GM19455 (cell line): ENCODE measurements at regions not wholly inside any gene's neighbourhood (a gene's known extent, or its start where the extent isn't known, plus 50 kb on each side); places are given as distances from the start of the nearest gene placed in this dataset.

Experiments
- ATAC-seq: cut with Tn5 transposase; IDR thresholded peaks from one replicate; pipeline ENCODE4 v1.9.1; 2021; ENCODE audit not compliant: unreplicated experiment

DNA sequence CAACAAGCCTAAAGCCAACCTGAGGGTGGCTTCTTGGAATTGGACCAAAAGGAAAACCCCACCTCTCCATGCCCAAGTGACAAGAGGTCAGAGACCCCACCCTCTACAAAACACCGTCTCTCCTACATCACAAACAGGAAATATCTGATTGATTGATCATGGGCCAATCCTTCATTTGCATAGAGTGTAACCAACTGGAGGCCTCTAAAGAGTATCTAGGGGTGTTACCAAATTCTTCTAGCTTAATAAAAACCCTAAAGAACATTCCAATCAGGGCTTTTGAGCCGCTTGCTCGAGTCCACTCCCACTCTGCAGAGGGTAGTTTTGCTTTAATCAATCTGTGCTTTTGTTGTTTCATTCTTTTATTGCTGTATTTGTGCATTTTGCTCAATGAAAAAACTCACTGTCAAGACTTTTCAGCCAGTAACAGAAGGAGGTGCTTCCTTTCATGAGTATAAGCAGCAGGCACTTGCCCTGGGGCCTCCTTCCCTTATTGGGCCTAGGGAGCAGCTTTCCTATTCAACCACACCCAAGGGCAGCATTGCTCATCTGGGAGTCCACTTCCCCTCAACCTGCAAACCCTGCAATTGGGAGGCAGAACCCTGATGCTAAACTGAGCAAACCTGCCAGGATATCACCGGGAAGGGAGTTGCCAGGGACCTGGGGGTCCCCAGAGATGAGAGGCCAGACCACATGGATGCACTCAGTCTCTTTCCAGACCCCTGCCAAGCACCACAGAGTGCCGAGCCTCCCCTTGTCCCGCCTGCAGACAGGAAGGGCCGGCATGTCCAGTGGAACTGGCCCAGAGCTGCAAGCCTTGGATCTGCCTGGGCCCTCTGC lies 154.3 kb upstream of the VSTM2B start:
- ATAC-seq = no peak

DNA sequence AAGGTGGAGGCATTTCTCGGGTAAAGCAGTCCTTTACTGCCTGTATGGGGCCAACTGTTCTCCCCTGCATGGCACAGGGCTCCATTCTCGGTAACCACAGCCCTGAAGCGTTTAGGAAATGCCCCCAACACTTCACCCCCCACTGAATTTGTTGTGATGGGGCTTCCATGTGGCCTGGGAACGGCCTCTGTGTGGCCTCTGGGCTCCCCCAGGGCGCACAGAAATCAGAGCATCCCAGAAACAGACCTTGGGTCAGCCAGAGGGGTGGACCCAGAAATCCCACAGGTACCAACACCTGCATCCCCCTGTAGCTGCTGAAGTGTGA lies 153.7 kb upstream of the VSTM2B start:
- ATAC-seq = no peak

DNA sequence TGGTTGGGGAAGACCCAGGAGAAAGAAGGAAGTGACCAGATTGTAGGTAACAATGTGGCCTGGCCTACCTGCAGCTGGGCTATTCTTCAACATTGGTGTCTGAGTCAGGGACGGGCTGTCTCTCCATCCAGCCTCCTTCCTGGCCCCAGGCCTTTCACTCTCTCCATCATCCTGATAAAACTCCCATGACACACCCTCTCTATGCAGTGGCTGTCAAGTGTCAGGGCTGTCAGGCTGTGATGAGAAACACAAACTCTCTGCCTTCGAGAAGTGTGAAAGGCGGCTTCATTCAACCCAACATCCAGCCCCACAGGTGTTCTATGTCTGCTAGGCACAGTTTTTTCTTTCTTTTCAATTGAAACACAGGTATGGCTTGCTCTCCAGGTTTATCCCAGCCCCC lies 153.3 kb upstream of the VSTM2B start:
- ATAC-seq = no peak

DNA sequence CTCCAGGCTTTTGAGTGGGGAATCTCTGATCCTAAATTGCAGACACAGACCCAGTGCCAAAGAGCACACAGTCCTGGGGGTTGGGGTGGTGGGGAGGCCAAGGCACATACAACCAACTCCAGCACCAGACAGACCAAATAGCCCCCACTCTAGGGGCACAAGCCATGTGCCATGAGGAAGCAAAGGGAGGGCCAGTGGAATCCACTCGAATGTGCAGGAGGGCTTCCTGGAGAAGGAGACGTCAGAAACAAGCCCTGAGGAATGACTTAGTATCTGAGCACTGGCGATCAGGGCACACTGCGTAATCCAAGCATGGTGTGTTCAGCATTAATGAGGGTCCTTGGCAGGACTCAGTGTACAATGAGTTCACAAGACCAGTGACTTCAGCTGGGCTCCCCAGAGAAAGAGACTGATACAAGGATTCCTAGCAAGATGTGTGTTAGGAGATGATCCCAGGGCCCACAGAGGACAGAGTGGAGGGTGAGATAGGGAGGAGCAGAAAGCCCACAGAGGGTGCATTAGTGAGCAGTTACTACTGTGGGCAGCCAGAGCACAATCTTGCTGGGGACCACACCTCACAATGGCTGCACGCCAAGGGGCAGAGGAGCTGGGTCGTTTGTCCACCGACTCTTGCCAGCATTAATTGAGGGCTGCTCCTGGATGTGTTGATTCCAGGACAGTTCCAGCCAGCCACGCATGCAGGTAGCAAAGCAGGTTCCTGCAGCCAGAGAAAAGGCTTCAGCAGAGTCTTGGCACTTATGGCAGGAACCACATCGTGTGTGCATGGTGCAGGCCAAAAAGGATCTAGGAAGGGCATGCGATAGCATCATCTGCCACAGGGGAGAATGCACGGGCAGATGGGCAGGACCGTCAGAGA lies 152.6 kb upstream of the VSTM2B start:
- no peak for ATAC-seq

- no peak for ATAC-seq
These were observed 150.2 kb upstream of the VSTM2B start for GRCh38 chr19:29375429-29376119.

DNA sequence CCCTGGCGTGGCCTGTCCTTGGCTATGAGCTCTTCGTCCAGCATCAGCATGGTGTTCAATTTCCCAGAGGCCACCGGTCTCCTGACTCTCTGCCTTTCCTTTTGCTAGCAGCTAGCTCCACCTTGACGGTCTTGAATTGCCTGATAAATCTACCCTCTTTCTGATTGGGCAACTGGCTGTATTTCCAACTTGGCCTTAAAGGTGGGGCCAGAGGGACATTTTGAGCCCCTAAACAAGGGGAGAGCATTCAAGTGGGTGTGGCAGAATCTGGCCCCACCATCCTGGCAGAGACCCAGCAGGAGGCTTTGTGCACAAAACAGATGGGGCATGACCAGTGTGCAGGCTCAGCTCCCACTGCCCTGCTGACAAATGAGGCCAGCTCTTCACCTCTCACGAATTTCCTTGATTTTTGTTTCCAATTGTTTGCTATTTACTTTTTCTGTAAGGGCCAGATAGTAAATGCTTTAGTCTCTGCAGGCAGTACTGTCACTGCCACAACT lies 148.9 kb upstream of the VSTM2B start:
- ATAC-seq = no peak

DNA sequence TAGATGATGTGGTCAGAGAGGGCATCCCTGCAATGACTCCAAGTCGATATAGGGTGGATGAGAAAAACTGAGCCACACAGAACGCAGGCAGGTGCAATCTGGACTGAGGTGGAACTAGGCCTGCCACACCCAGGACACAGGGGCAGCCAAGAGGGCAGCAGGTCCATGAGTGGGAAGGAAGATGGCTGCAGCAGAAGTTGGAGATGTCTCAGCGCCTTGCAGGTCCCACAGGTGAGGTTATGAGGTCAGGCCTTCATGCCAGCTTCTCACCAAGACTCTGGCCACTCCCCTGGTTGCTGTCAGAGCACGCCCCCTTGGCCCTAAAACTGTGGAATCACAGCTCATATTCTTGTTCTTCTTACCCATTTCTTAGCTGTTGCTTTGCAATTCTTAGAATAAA lies 147.7 kb upstream of the VSTM2B start:
- no peak for ATAC-seq

DNA sequence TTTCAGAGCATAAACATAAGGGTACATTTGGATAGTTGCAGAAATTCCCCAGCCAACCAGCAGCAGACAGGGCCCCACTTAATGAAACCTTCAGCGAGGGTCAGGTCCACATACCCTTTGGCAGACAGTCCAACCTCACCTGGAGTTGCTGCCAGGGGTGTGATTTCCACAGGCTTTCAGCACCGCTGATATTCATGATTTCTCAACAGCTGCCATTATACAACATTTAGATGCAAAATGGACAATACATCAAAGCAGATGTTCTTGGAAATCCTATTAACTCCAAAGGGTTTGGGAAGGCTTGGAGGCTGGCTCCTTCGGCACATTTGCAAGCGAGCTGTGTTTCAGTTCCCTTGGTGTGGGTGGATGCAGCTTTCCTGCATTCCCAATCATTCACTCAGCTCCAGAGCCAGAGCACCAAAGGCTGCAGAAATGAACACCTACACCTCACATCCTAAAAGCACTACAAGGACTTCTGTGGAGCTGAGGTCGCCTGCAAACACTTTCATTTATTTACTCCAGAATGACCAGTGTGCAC lies 147.2 kb upstream of the VSTM2B start:
- no peak for ATAC-seq

DNA sequence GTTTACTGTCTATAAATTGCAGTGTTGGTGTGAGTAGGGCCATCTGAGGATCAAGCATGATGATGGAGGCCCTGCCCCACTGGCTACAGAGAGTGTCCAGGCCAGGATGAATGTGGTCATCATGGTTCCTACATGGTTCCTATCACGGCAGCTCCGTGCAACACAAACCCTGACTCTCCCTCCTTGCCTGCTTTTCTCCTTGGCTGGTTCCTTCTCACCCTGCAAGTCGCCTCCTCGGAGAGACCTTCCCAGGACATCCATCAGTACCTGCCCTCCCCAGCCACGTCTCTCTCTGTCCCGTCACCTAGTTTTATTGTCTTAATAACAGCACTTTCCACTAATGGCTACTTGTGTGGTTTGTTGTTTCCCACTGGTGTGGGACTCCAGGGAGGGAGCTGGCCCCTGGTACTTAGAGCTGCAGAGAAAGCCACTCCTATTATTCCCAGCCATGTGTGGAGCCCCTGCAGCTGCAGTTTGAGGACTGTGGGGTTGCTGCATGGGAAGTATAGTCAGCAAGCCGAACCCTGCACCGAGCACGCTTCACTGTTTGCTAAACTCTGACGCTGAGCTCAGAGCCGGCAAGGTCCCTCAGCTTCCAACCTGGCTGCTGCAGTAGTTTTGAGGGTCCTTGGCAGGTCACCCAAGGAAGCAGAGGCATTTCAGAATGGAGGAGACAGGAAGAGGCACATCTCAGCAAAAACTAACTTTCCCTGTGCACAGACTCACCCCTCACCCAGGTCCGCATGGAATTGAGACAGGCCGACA lies 146.4 kb upstream of the VSTM2B start:
- no peak for ATAC-seq

DNA sequence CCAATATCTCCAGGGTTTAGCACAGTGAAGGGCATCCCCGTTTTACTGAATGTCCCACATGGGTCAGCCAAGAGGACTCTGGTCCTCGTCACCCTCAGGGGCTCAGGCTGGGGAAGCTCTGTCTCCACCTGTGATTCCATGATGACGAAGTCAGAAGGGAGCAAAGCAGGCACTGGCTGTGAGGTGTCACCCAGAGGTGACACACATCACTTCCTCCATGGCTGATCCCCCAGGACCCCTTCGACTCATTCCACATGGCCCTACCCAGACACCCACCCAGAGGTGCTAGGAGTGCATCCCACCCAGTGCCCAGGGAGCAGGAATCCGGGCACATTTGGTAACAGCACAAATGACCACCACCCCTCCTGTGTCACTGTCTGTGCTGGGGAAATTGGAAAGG lies 145.2 kb upstream of the VSTM2B start:
- no peak for ATAC-seq

DNA sequence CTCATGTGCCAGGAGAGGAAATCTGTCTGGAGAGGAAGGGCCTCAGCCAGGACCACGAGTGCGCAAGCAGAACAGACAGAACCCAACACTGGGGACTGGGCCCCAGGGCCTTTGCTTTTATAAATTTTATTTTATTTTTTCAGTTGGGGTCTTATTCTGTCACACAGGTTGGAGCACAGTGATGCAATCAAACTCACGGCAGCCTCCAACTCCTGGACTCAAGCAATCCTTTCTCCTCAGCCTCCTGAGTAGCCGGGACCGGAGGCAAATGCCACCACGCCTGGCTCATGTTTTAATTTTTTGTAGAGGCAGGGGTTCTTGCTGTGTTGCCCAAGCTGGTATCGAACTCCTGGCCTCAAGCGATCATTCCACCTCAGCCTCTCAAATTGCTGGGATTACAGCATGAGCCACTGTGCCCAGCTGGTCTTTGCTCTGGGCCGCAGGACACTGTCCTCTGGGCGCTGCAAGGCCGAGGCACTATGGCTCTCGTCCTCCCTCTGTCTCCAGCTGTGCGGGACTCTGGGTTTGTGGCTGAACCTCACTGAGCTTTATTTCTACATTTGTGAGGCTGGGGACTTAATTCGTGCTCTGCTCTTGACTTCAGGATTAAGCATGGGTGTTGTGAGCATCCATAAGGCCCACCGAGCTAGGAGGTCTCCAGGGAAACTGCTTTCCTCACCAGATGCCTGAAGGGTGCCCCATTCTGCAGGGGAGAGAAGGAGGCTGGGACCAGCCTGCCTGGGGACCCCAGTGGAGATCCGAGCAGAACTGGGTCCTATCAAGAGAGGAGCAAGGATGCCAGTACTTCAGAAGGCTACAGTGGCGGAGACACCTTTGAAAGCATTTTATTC lies 144.2 kb upstream of the VSTM2B start:
- ATAC-seq = no peak

DNA sequence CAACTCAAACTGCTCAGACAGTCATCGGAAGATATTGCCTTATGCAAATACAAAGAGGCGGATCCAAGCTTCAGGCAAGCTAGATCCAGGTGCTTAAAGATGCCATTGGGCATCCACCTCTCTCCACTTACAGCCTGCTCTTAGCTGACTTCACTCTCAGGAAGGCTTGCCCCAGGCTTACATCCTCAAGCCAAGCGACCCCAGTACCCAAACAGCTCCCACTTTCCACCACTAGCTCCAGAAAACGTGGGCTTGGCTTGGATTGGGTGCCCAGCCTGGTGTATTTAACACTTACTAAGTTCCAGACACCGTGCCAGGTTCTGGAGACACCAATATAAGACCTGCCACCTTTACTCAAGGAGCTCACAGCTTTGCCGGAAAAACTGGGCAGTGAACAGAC lies 142.1 kb upstream of the VSTM2B start:
- no peak for ATAC-seq

DNA sequence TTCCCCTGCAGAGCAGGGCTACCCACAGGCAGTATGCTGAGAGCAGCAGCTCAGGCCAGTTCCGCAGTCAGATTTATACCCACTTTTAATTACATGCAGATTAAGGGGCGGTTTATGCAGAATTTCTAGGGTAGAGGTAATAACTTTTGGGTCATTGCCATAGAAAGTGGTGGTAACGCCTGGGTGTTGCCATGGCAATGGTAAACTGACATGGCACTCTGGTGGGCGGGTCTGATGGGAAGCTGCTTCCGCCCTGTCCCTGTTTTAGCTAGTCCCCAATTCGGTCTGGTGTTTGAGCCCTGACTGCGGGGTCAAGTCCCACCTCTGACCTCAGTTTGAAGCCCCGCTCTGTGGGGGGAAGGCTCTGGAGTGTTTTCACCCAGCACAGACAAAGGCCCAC lies 141.1 kb upstream of the VSTM2B start:
- ATAC-seq = no peak

- ATAC-seq = no peak
These were observed 140.5 kb upstream of the VSTM2B start for GRCh38 chr19:29385191-29385795.

DNA sequence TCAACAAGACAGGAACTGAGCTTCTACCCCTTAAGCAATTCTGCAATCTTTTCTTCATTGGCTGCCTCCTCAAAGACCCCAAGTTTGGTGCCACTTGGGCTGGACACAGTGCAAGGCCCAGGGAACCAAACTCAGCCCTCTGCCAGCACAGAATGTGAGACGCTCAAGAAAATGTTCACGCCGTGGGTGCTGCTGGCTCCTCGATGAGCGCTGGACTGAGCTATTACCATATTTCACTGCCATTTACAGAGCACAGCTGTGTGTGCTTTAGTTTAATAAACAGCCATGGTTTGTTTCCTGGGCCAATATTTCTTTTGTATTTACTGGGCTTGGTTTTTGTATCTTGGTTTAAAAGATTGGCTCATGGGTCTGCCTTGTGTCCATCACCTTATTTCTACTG lies 138.8 kb upstream of the VSTM2B start:
- no peak for ATAC-seq

DNA sequence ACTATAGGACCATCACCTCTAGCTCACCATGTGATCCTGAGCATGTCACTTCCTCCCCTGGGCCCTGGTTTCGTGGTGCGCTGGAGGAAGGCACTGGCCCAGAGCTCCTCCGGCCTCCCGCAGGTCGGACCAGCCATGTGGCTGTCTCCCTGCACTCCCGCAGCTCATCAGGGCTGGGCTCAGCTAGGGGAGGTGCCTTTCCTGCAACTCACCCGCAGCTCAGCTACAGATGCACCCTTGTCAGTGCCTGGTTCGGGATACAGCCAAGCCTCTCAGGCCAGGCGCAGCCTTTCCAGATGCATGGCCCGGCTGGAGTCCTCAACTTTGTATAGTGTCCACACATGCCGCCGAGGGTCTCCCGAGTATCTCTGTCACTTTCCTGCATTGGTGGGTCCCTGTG lies 138.2 kb upstream of the VSTM2B start:
- ATAC-seq = no peak

DNA sequence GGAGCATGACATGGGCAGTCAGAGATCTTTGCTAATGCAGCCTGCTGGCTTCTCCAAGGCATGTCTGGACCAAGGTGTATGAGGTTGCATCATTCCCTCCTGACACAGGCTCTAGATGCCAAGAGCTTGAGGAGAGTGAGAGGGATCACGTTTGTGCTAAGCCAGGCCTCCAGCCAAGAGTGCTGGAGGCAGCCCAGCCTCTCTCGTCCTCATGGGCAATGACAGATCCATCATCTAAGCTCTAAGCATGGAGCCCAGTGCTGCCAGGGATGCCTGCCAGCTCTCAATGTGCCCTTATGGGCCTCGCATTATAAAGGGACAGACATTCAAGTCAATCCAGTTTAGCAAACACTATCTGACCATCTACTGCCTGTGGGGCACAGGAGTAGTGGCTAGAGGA lies 136.3 kb upstream of the VSTM2B start:
- ATAC-seq = no peak

- no peak for ATAC-seq
These were observed 135.1 kb upstream of the VSTM2B start for GRCh38 chr19:29390742-29391141.

DNA sequence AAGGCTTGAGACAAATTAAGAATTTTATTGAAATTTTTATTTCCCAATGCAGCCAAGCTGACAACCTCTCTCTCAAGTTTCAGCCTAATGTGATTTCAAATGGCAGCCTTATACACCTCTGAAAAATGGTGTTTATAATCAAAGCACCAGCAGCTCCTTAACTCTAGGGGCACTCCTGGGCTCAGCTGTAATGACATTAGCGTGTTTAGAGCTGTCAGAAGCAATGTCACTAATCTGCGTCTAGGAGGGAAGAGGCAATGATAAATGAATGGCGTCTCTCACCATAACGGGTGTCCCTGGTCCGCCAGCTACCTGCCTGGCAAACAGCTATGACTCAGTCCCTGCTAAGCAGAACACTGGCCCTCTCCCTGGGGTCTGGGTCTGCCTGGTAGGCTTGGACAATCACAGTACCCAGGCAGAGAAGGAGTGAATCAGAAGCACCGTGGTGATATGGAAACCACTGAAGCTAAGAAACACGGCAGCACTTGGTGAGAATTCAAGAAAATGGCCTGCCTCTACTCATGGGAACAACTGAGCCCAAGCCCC lies 131.8 kb upstream of the VSTM2B start:
- no peak for ATAC-seq
